ENCODE measurements at regions not wholly inside any gene's neighbourhood (a gene's known extent, or its start where the extent isn't known, plus 50 kb on each side); places are given as distances from the start of the nearest gene placed in this dataset.

GRCh38 chr5:113891491-113891890 lies 378.0 kb downstream of the YTHDC2 start:
- no peak for ATAC-seq
- H3K27ac Mint-ChIP-seq = no peak overlapping the region
- peaks cover 2% of the 10 kb centered on the region for H3K9me3 Mint-ChIP-seq
- H3K36me3 Mint-ChIP-seq = no peaks in the 10 kb centered on the region
- no peaks in the 10 kb centered on the region for H3K4me1 Mint-ChIP-seq
- H3K27me3 Mint-ChIP-seq = no peaks in the 10 kb centered on the region
- no peak overlapping the region for H3K4me3 Mint-ChIP-seq

DNA sequence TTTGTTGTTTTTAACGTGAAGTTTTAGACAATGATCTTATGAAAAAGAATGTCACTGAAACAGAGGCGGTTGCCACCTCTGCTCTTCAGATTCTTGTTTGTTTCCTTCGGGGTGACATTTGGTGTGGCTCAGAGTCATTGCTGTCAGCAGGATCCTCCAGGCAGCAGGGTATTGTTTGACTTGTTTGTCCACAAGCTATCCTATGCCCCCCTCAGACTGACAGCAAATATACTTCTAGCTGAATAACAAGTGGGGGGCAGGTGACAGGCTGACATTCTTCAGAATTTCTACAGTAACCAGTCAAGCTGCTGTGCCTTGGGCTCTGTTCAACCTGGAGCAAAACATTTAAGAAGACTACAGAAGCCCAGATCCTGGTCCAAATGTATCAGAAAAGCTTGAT lies 383.3 kb downstream of the YTHDC2 start:
- Mint-ChIP-seq H3K4me3 (no peak overlapping the region), H3K27me3 (no peaks in the 10 kb centered on the region), H3K4me1 (no peaks in the 10 kb centered on the region), H3K27ac (no peak overlapping the region), H3K9me3 (no peaks in the 10 kb centered on the region), H3K36me3 (no peaks in the 10 kb centered on the region)
- no peak for ATAC-seq

DNA sequence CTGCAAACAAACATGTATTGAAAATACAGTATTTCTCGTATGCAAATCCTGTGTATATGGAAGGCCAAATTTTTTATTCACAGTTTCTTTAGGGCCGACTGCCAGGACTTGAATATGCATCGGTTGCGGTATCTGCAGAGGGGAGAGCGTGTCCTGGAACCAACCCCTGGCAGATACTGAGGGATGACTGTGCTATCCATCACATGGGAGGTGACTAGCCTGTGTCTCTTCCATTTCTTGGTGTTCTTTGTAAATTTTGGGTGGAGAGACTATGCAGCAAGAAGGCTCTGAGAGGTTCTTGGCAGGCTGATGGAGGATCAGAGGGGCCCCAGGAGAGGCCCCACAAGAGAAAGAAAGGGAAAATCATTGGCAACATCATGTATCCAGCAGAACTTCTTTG lies 384.3 kb downstream of the YTHDC2 start:
- ATAC-seq = no peak
- no peak overlapping the region for H3K4me3 Mint-ChIP-seq
- H3K27ac Mint-ChIP-seq = no peak overlapping the region
- no peaks in the 10 kb centered on the region for H3K9me3 Mint-ChIP-seq
- H3K4me1 Mint-ChIP-seq = no peaks in the 10 kb centered on the region
- H3K36me3 Mint-ChIP-seq = no peaks in the 10 kb centered on the region
- no peaks in the 10 kb centered on the region for H3K27me3 Mint-ChIP-seq

DNA sequence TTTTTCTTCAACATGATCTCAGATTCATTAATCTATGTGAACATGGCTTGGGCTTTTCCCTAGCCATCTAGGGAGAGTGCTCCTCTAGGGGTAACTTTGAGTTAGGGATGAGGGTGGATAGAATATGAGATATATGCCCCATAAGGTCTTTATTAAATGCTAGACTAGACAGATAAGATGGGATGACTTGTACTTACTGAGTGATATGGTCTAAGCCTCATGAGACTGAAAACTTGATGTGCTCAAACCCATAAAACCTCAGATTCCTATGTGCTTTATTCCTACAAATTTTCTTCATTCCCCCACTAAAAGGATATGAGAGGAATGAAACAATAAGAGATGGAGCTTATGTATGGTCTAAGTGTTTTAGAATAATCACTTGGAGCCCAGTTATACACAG lies 386.6 kb downstream of the YTHDC2 start:
- Mint-ChIP-seq H3K27ac (no peak overlapping the region), H3K27me3 (no peaks in the 10 kb centered on the region), H3K36me3 (no peaks in the 10 kb centered on the region), H3K9me3 (no peaks in the 10 kb centered on the region), H3K4me1 (no peaks in the 10 kb centered on the region), H3K4me3 (no peak overlapping the region)
- ATAC-seq = no peak

GRCh38 chr5:113900816-113901215 lies 387.3 kb downstream of the YTHDC2 start:
- H3K36me3 Mint-ChIP-seq = no peaks in the 10 kb centered on the region
- ATAC-seq = no peak
- H3K4me1 Mint-ChIP-seq = no peaks in the 10 kb centered on the region
- H3K27me3 Mint-ChIP-seq = no peaks in the 10 kb centered on the region
- H3K9me3 Mint-ChIP-seq = no peaks in the 10 kb centered on the region
- no peak overlapping the region for H3K4me3 Mint-ChIP-seq
- no peak overlapping the region for H3K27ac Mint-ChIP-seq

GRCh38 chr5:113901718-113902117 lies 388.2 kb downstream of the YTHDC2 start:
- ATAC-seq = no peak
- Mint-ChIP-seq H3K27ac (no peak overlapping the region), H3K27me3 (no peaks in the 10 kb centered on the region), H3K4me3 (no peak overlapping the region), H3K9me3 (no peaks in the 10 kb centered on the region), H3K36me3 (no peaks in the 10 kb centered on the region), H3K4me1 (no peaks in the 10 kb centered on the region)

DNA sequence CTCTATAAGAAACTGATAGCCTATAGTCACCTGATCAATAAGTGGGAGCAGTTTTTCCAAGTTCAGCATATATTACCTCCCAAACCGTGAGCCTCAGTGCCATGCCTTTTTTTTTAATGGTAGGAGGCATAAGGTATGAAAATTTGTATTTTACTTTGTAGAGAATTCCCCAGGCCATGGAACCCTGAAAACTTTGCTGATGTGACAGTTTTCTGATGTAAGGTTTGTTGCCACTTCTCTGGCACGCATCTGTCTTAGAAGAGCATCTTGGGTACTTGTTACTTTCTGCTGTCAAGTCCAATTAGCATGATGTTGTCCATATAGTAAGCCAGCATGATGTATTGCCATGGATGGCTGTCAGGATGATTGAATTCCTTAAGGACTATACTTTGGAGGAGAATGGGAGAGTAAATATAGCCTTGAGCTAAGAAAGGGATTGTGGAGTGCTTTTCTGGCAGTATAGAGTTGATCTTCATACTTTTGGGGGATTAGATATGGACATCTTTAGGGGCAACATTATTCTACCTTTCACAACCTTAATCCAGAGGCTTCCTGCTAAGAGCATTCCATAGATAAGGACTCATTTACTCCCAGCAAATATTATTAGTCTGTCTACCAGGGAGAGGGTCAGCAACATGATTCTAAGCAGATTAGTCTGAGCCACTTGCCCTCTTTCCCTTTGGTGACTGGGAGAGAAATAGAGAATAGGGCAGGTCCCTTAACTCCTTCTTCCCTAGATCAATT lies 389.6 kb downstream of the YTHDC2 start:
- ATAC-seq = no peak
- no peaks in the 10 kb centered on the region for H3K36me3 Mint-ChIP-seq
- H3K9me3 Mint-ChIP-seq = no peaks in the 10 kb centered on the region
- H3K4me3 Mint-ChIP-seq = no peak overlapping the region
- no peaks in the 10 kb centered on the region for H3K4me1 Mint-ChIP-seq
- H3K27me3 Mint-ChIP-seq = no peaks in the 10 kb centered on the region
- H3K27ac Mint-ChIP-seq = no peak overlapping the region

- no peaks in the 10 kb centered on the region for H3K9me3 Mint-ChIP-seq
- no peak overlapping the region for H3K4me3 Mint-ChIP-seq
- no peaks in the 10 kb centered on the region for H3K4me1 Mint-ChIP-seq
- no peaks in the 10 kb centered on the region for H3K27me3 Mint-ChIP-seq
- no peak for ATAC-seq
- no peaks in the 10 kb centered on the region for H3K36me3 Mint-ChIP-seq
- H3K27ac Mint-ChIP-seq = no peak overlapping the region
Observed at GRCh38 chr5:113909782-113910181, 396.3 kb downstream of the YTHDC2 start.

- Mint-ChIP-seq H3K27me3 (no peaks in the 10 kb centered on the region), H3K36me3 (no peaks in the 10 kb centered on the region), H3K27ac (no peak overlapping the region), H3K9me3 (no peaks in the 10 kb centered on the region), H3K4me1 (no peaks in the 10 kb centered on the region), H3K4me3 (no peak overlapping the region)
- no peak for ATAC-seq
Observed at GRCh38 chr5:113917997-113918396, 404.5 kb downstream of the YTHDC2 start.

GRCh38 chr5:113922343-113922742 lies 408.8 kb downstream of the YTHDC2 start:
- ATAC-seq = no peak
- no peaks in the 10 kb centered on the region for H3K36me3 Mint-ChIP-seq

DNA sequence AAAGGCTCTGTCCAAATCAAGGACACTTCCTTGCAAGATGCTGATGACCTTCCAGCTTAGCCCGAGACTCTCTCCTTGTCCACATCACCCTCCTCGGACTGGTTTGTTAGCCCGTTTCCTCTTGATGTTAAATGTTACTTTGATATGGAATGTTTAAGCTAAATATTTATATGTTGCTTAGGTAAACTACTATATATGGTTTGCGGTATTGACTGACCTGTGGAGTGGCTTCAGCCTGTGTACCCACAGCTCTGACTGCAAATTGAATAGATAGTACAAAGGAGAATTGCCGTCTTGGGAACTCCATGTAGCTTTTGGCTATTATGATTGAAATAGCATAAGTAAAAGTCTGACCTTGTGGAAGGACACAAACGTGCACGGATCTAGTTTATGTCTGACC lies 422.0 kb downstream of the YTHDC2 start:
- H3K27me3 Mint-ChIP-seq = no peaks in the 10 kb centered on the region
- no peak overlapping the region for H3K4me3 Mint-ChIP-seq
- H3K4me1 Mint-ChIP-seq = no peaks in the 10 kb centered on the region
- H3K36me3 Mint-ChIP-seq = no peaks in the 10 kb centered on the region
- no peak overlapping the region for H3K27ac Mint-ChIP-seq
- no peaks in the 10 kb centered on the region for H3K9me3 Mint-ChIP-seq
- no peak for ATAC-seq

More at GRCh38 chr5:113922343-113922742, 408.8 kb downstream of the YTHDC2 start:
- Mint-ChIP-seq H3K4me3 (no peak overlapping the region), H3K27ac (no peak overlapping the region), H3K27me3 (no peaks in the 10 kb centered on the region), H3K4me1 (no peaks in the 10 kb centered on the region), H3K9me3 (peaks cover 3% of the 10 kb centered on the region)

- Mint-ChIP-seq H3K27me3 (no peaks in the 10 kb centered on the region), H3K4me3 (no peak overlapping the region), H3K9me3 (no peaks in the 10 kb centered on the region), H3K4me1 (no peaks in the 10 kb centered on the region), H3K36me3 (no peaks in the 10 kb centered on the region), H3K27ac (no peak overlapping the region)
- no peak for ATAC-seq
Observed at GRCh38 chr5:113937301-113937700, 423.8 kb downstream of the YTHDC2 start.

DNA sequence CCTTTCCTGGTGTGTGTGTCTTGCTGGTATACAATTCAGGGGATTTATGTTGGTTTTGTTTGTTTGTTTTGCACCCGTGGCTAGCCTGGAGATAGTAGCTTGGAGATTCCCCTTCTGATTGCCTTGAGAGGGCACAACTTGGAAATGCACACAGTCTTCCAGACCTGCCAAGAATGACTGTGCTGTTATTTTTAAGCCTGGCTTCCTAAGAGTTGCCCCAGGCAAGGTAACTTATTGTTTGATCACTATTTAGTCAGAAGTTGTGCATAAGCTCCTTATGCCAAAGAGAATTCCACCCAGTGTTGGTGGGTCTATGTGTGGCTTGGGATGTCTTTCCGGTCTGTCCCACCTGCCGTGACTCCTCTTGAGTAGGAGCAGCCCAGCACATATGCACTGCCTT lies 421.9 kb upstream of the KCNN2 start:
- Mint-ChIP-seq H3K36me3 (no peaks in the 10 kb centered on the region), H3K4me3 (no peak overlapping the region), H3K9me3 (no peaks in the 10 kb centered on the region), H3K27me3 (no peaks in the 10 kb centered on the region), H3K4me1 (no peaks in the 10 kb centered on the region), H3K27ac (no peak overlapping the region)
- ATAC-seq = no peak

- Mint-ChIP-seq H3K27ac (no peak overlapping the region), H3K36me3 (no peaks in the 10 kb centered on the region), H3K4me3 (no peak overlapping the region), H3K27me3 (no peaks in the 10 kb centered on the region), H3K4me1 (no peaks in the 10 kb centered on the region), H3K9me3 (peaks cover 11% of the 10 kb centered on the region)
- no peak for ATAC-seq
Observed at GRCh38 chr5:113950186-113950585, 411.7 kb upstream of the KCNN2 start.

DNA sequence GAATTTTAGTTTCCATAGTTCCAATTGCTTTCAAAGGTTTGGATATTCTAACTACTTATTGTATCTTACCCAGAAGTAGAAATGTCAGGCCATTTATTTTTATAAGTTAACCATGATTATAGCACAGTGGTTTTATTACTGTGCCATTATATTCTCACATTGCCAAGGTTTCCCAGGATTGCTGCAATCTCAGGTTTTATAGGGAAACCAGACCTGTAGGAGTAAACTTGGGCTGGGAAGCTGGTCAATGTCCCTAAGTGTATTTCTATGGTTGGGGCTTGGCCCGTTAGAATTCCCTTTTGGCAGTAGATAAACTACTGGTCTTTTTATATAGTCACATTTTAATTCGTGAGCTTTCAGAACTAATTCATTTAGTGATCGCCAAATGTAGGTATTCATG lies 396.6 kb upstream of the KCNN2 start:
- Mint-ChIP-seq H3K27me3 (no peaks in the 10 kb centered on the region), H3K36me3 (no peaks in the 10 kb centered on the region), H3K4me1 (no peaks in the 10 kb centered on the region), H3K4me3 (no peak overlapping the region), H3K9me3 (peaks cover 11% of the 10 kb centered on the region), H3K27ac (no peak overlapping the region)
- no peak for ATAC-seq

- no peak for ATAC-seq
- H3K9me3 Mint-ChIP-seq = peaks cover 3% of the 10 kb centered on the region
- H3K27ac Mint-ChIP-seq = no peak overlapping the region
- H3K36me3 Mint-ChIP-seq = no peaks in the 10 kb centered on the region
- H3K4me1 Mint-ChIP-seq = no peaks in the 10 kb centered on the region
- no peak overlapping the region for H3K4me3 Mint-ChIP-seq
- H3K27me3 Mint-ChIP-seq = no peaks in the 10 kb centered on the region
Observed at GRCh38 chr5:113969901-113970300, 392.0 kb upstream of the KCNN2 start.

DNA sequence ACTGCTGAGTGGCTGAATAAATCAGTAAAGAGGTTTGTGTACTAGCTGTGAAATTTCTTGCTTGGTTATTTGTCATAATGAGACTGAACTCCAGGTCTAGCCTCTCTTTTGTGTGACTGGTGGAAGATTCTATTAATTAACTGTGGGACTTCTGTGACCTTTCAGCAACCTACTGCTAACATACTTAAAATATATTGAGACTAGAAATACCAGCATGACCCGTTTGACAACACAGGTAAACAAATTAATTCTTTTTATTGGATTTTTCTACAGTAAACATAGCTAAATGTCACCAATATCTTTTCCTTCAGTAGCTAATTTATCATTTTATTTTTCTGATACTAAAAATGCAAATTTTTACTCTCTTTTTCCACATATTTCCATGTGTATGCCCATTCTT lies 390.4 kb upstream of the KCNN2 start:
- no peaks in the 10 kb centered on the region for H3K27me3 Mint-ChIP-seq
- H3K27ac Mint-ChIP-seq = no peak overlapping the region
- no peaks in the 10 kb centered on the region for H3K36me3 Mint-ChIP-seq
- peaks cover 3% of the 10 kb centered on the region for H3K9me3 Mint-ChIP-seq
- no peak overlapping the region for H3K4me3 Mint-ChIP-seq
- no peaks in the 10 kb centered on the region for H3K4me1 Mint-ChIP-seq
- no peak for ATAC-seq

All from stimulated activated memory B cell treated with anti-CD40 and anti-IgM and Interleukin-4, amounts not matched to agents 10 μg/mL and 1 μg/mL and 100 μg/mL, for 72 hours (primary cell).